PC-9 (cell line): ENCODE measurements at regions not wholly inside any gene's neighbourhood (a gene's known extent, or its start where the extent isn't known, plus 50 kb on each side); places are given as distances from the start of the nearest gene placed in this dataset.
"Not testable (repeated sequence)": the region's sequence is repeated elsewhere in the genome, so short reads cannot be mapped to it uniquely, and the experiment has no call there.

ENCODE experiments used
- CTCF ChIP-seq: fragments of 200-600 bp; sonication (generic); conservative IDR thresholded peaks from 2 replicates; pipeline ENCODE4 v1.6.1; 2017; ENCODE audit warnings: mixed run types, antibody characterized with exemption, mild to moderate bottlenecking, moderate library complexity
- EZH2 ChIP-seq: fragments of 200-600 bp; sonication (generic); IDR thresholded peaks from 2 replicates; pipeline ENCODE4 v1.8.0; 2017; ENCODE audit warnings: antibody characterized with exemption, low read depth

GRCh38 chr6:168380166-168380955 lies 60.6 kb upstream of the SMOC2 start:
- not testable (repeated sequence) for TF ChIP-seq CTCF, EZH2
